Mesenchymal stem cell (in vitro differentiated cells and primary cell): ENCODE measurements at regions not wholly inside any gene's neighbourhood (a gene's known extent, or its start where the extent isn't known, plus 50 kb on each side); places are given as distances from the start of the nearest gene placed in this dataset.

Source experiments
- DNase-seq: peaks from one replicate; pipeline ENCODE4 v3.0.0-alpha.2; 2013
- H2AFZ ChIP-seq: one replicate; pipeline ENCODE4 v1.6.1; 2013; ENCODE audit warnings: low read depth, mild to moderate bottlenecking, control low read depth, inconsistent platforms, low read length, moderate library complexity
- H2AK5ac ChIP-seq: 2 replicates; pipeline ENCODE4 v1.6.1; 2013; ENCODE audit warnings: low read length, moderate library complexity, mild to moderate bottlenecking, inconsistent platforms; ENCODE audit not compliant: severe bottlenecking
- H2BK120ac ChIP-seq: one replicate; pipeline ENCODE4 v1.6.1; 2013; ENCODE audit warnings: low read depth, mild to moderate bottlenecking, inconsistent platforms, low read length, moderate library complexity
- H2BK12ac ChIP-seq, 2 experiments: one replicate each; pipeline ENCODE4 v1.6.1; 2013; ENCODE audit warnings: inconsistent platforms in 2 of 2, low read length in 2 of 2, mild to moderate bottlenecking in 2 of 2, moderate library complexity in 2 of 2, control low read depth in 1 of 2
- H2BK15ac ChIP-seq: one replicate; pipeline ENCODE4 v1.6.1; 2013; ENCODE audit warnings: mild to moderate bottlenecking, low read depth, inconsistent platforms; ENCODE audit not compliant: poor library complexity, severe bottlenecking
- H2BK5ac ChIP-seq: 2 replicates; pipeline ENCODE4 v1.6.1; 2013; ENCODE audit warnings: low read depth, mild to moderate bottlenecking, low read length, control low read depth, inconsistent platforms; ENCODE audit not compliant: poor library complexity, severe bottlenecking
- H3K14ac ChIP-seq, 2 experiments: one replicate each; pipeline ENCODE4 v1.6.1; 2013; ENCODE audit warnings: inconsistent platforms in 2 of 2, low read length in 2 of 2, control low read depth in 1 of 2, mild to moderate bottlenecking in 1 of 2, moderate library complexity in 1 of 2
- H3K18ac ChIP-seq, 2 experiments: one replicate each; pipeline ENCODE4 v1.6.1; 2013; ENCODE audit warnings: inconsistent platforms in 2 of 2, low read length in 2 of 2, control low read depth in 1 of 2, low read depth in 1 of 2, mild to moderate bottlenecking in 1 of 2
- H3K23ac ChIP-seq, 2 experiments: one replicate each; pipeline ENCODE4 v1.6.1; 2013; ENCODE audit warnings: inconsistent platforms in 2 of 2, low read length in 2 of 2, mild to moderate bottlenecking in 2 of 2, moderate library complexity in 2 of 2, control low read depth in 1 of 2
- H3K27ac ChIP-seq: 2 replicates; pipeline ENCODE4 v1.5.1; 2013; ENCODE audit warnings: mild to moderate bottlenecking, moderate library complexity, low read length, control low read depth, inconsistent platforms; ENCODE audit not compliant: poor library complexity, severe bottlenecking
- H3K27me3 ChIP-seq, 2 experiments: 2 replicates each; pipeline versions ENCODE4 v1.6.1 to v1.7.0; 2013; ENCODE audit warnings: low read length in 2 of 2, mild to moderate bottlenecking in 2 of 2, moderate library complexity in 2 of 2, control low read depth in 1 of 2, inconsistent platforms in 1 of 2; ENCODE audit not compliant: control insufficient read depth in 1 of 2, insufficient read depth in 1 of 2
- H3K36me3 ChIP-seq, 2 experiments: 2 replicates each; pipeline versions ENCODE4 v1.6.1 to v1.7.0; 2013; ENCODE audit warnings: low read length in 2 of 2, control low read depth in 1 of 2, inconsistent platforms in 1 of 2, low read depth in 1 of 2, mild to moderate bottlenecking in 1 of 2; ENCODE audit not compliant: insufficient read depth in 2 of 2, control insufficient read depth in 1 of 2
- H3K4ac ChIP-seq, 2 experiments: one replicate each; pipeline ENCODE4 v1.6.1; 2013; ENCODE audit warnings: inconsistent platforms in 2 of 2, low read length in 2 of 2, mild to moderate bottlenecking in 2 of 2, moderate library complexity in 2 of 2, control low read depth in 1 of 2, low read depth in 1 of 2
- H3K4me1 ChIP-seq: 2 replicates; pipeline ENCODE4 v1.6.1; 2013; ENCODE audit warnings: low read depth, low read length, control low read depth; ENCODE audit not compliant: control insufficient read depth, insufficient read depth
- H3K4me2 ChIP-seq: 2 replicates; pipeline ENCODE4 v1.6.1; 2013; ENCODE audit warnings: low read length, mild to moderate bottlenecking, inconsistent platforms; ENCODE audit not compliant: poor library complexity, severe bottlenecking
- H3K4me3 ChIP-seq, 2 experiments: 2 replicates each; pipeline versions ENCODE4 v1.5.1 to v1.7.0; 2013; ENCODE audit warnings: low read length in 2 of 2, mild to moderate bottlenecking in 2 of 2, control low read depth in 1 of 2, low read depth in 1 of 2; ENCODE audit not compliant: insufficient read depth in 1 of 2
- H3K79me1 ChIP-seq: replicated peaks from 2 replicates; pipeline ENCODE4 v1.6.1; 2013; ENCODE audit warnings: mild to moderate bottlenecking, control low read depth, low read length, inconsistent platforms; ENCODE audit not compliant: poor library complexity, severe bottlenecking
- H3K9ac ChIP-seq: 2 replicates; pipeline ENCODE4 v1.7.0; 2013; ENCODE audit warnings: mild to moderate bottlenecking, low read length, moderate library complexity
- H3K9me3 ChIP-seq: 2 replicates; pipeline ENCODE4 v1.7.0; 2013; ENCODE audit warnings: mild to moderate bottlenecking, low read length; ENCODE audit not compliant: control insufficient read depth
- H4K8ac ChIP-seq: one replicate; pipeline ENCODE4 v1.6.1; 2013; ENCODE audit warnings: inconsistent platforms, mild to moderate bottlenecking, low read length, moderate library complexity
- H4K91ac ChIP-seq: one replicate; pipeline ENCODE4 v1.6.1; 2013; ENCODE audit warnings: mild to moderate bottlenecking, low read length, inconsistent platforms
- WGBS: methylation state at CpG from one replicate; pipeline ENCODE4 v1.1.7; 2013; ENCODE audit warnings: mixed read lengths; 5-methylcytosine and 5-hydroxymethylcytosine counted together

- 46% methylated on average over 3 of the region's 6 CpGs for WGBS
- Histone ChIP-seq H2AFZ (no peak overlapping the region), H4K8ac (no peak overlapping the region), H3K4ac (no peak overlapping the region), H3K36me3 (no peaks in the 10 kb centered on the region), H3K4me2 (no peak overlapping the region), H2BK15ac (no peak overlapping the region), H3K14ac (no peak overlapping the region), H2BK120ac (no peak overlapping the region), H2AK5ac (no peak overlapping the region), H2BK12ac (no peak overlapping the region), H4K91ac (no peak overlapping the region), H3K27ac (no peak overlapping the region), H3K27me3 (no peaks in the 10 kb centered on the region), H3K4me1 (peaks cover 3% of the 10 kb centered on the region), H3K18ac (peak overlapping the region in 1 of 2 experiments; percentile 21), H3K23ac (no peak overlapping the region), H3K9me3 (peaks cover 33% of the 10 kb centered on the region), H3K4me3 (no peak overlapping the region), H2BK5ac (no peak overlapping the region), H3K79me1 (no peaks in the 10 kb centered on the region), H3K9ac (no peak overlapping the region)
- DNase-seq = peak; percentile 28
These were observed 297.8 kb downstream of the NPR3 start for GRCh38 chr5:33008751-33009418.

GRCh38 chr5:33010846-33011245 lies 299.7 kb downstream of the NPR3 start:
- H3K18ac ChIP-seq = no peak overlapping the region
- no peak overlapping the region for H4K91ac ChIP-seq
- H3K4me3 ChIP-seq = no peak overlapping the region
- no peak overlapping the region for H2AK5ac ChIP-seq
- no peak overlapping the region for H3K4me2 ChIP-seq
- DNase-seq = no peak
- no peaks in the 10 kb centered on the region for H3K36me3 ChIP-seq
- no peak overlapping the region for H4K8ac ChIP-seq
- H3K23ac ChIP-seq = no peak overlapping the region
- no peaks in the 10 kb centered on the region for H3K27me3 ChIP-seq
- H3K14ac ChIP-seq = no peak overlapping the region
- no peak overlapping the region for H3K27ac ChIP-seq
- no peak overlapping the region for H2BK12ac ChIP-seq
- no peaks in the 10 kb centered on the region for H3K79me1 ChIP-seq
- H3K4me1 ChIP-seq = peaks cover 3% of the 10 kb centered on the region
- H2BK15ac ChIP-seq = no peak overlapping the region
- no peak overlapping the region for H3K9ac ChIP-seq
- H2AFZ ChIP-seq = no peak overlapping the region
- no peak overlapping the region for H2BK5ac ChIP-seq
- no peak overlapping the region for H2BK120ac ChIP-seq
- WGBS = 89% methylated on average over 1 of the region's 1 CpG
- no peak overlapping the region for H3K4ac ChIP-seq
- H3K9me3 ChIP-seq = peaks cover 32% of the 10 kb centered on the region

- Histone ChIP-seq H3K14ac (no peak overlapping the region), H2BK15ac (no peak overlapping the region), H3K4ac (no peak overlapping the region), H3K79me1 (no peaks in the 10 kb centered on the region), H3K4me2 (no peak overlapping the region), H3K23ac (no peak overlapping the region), H2BK12ac (no peak overlapping the region), H3K4me3 (no peak overlapping the region), H3K27ac (no peak overlapping the region), H3K27me3 (no peaks in the 10 kb centered on the region), H2AK5ac (no peak overlapping the region), H2BK5ac (no peak overlapping the region), H3K18ac (no peak overlapping the region), H2AFZ (no peak overlapping the region), H3K9ac (no peak overlapping the region), H4K91ac (no peak overlapping the region), H4K8ac (no peak overlapping the region), H3K9me3 (peaks cover 35% of the 10 kb centered on the region), H3K36me3 (no peaks in the 10 kb centered on the region), H2BK120ac (no peak overlapping the region), H3K4me1 (peaks cover 3% of the 10 kb centered on the region)
- no peak for DNase-seq
These were observed 300.7 kb downstream of the NPR3 start for GRCh38 chr5:33011801-33012200.

- Histone ChIP-seq H3K79me1 (no peaks in the 10 kb centered on the region), H2AFZ (no peak overlapping the region), H3K9ac (no peak overlapping the region), H3K14ac (no peak overlapping the region), H4K91ac (no peak overlapping the region), H3K27ac (no peak overlapping the region), H2BK15ac (no peak overlapping the region), H3K4ac (no peak overlapping the region), H3K4me1 (no peaks in the 10 kb centered on the region), H3K27me3 (no peaks in the 10 kb centered on the region), H3K9me3 (no peaks in the 10 kb centered on the region), H2BK120ac (no peak overlapping the region), H3K36me3 (no peaks in the 10 kb centered on the region), H2BK12ac (no peak overlapping the region), H2AK5ac (no peak overlapping the region), H3K18ac (no peak overlapping the region), H3K4me3 (no peak overlapping the region), H2BK5ac (no peak overlapping the region), H3K4me2 (no peak overlapping the region), H4K8ac (no peak overlapping the region), H3K23ac (no peak overlapping the region)
- DNase-seq = no peak
- WGBS = no CpG with 5 or more reads among the region's 2 CpGs
These were observed 312.5 kb downstream of the NPR3 start for GRCh38 chr5:33023649-33024048.
